Stomach (tissue), 4 donors: ENCODE measurements at regions not wholly inside any gene's neighbourhood (a gene's known extent, or its start where the extent isn't known, plus 50 kb on each side); places are given as distances from the start of the nearest gene placed in this dataset.

Experiments
- CTCF ChIP-seq, 7 experiments: fragments of 450-650 bp in 4 of 7; fragments of 200-600 bp in 3 of 7; sonication (generic) in 3 of 7; IDR thresholded peaks; one replicate each; pipeline ENCODE4 v1.5.1; 2016 to 2019; ENCODE audit warnings: antibody characterized with exemption in 7 of 7, control low read depth in 2 of 7, mild to moderate bottlenecking in 1 of 7
- EP300 ChIP-seq: sonication (generic); formaldehyde crosslinking; IDR thresholded peaks from one replicate; pipeline ENCODE4 v1.6.1; 2017; ENCODE audit warnings: antibody characterized with exemption
- POLR2A ChIP-seq, 4 donors: fragments of 450-650 bp; IDR thresholded peaks; one replicate each; pipeline ENCODE4 v1.6.1; 2016; ENCODE audit warnings: antibody characterized with exemption in 4 of 4, control low read depth in 2 of 4, mild to moderate bottlenecking in 1 of 4, moderate library complexity in 1 of 4
- POLR2AphosphoS5 ChIP-seq, 3 donors: sonication (generic); formaldehyde crosslinking; IDR thresholded peaks; one replicate each; pipeline ENCODE4 v1.6.1; 2016; ENCODE audit warnings: antibody characterized with exemption in 3 of 3

GRCh38 chr10:6958254-6958653, 378.2 kb upstream of the PRKCQ start:
- TF ChIP-seq POLR2AphosphoS5 (IDR thresholded peaks at IDR 0.05), result no peak
- no peak for TF ChIP-seq CTCF (IDR thresholded peaks at IDR 0.05)
- TF ChIP-seq POLR2A (IDR thresholded peaks at IDR 0.05), result no peak
- no peak for TF ChIP-seq EP300
